Mucosa of rectum (tissue), 2 donors: ENCODE measurements at regions not wholly inside any gene's neighbourhood (a gene's known extent, or its start where the extent isn't known, plus 50 kb on each side); places are given as distances from the start of the nearest gene placed in this dataset.

Source experiments
- H3K27ac ChIP-seq, 2 donors: one replicate each; pipeline ENCODE4 v1.7.0; 2013; ENCODE audit warnings: inconsistent platforms in 2 of 2, low read depth in 2 of 2, low read length in 2 of 2
- H3K27me3 ChIP-seq, 2 donors: one replicate each; pipeline ENCODE4 v1.7.0; 2013; ENCODE audit warnings: low read length in 2 of 2; ENCODE audit not compliant: control insufficient read depth in 2 of 2, insufficient read depth in 2 of 2
- H3K36me3 ChIP-seq, 2 donors: one replicate each; pipeline ENCODE4 v1.7.0; 2013; ENCODE audit warnings: low read length in 2 of 2; ENCODE audit not compliant: control insufficient read depth in 2 of 2, insufficient read depth in 2 of 2
- H3K4me1 ChIP-seq, 2 donors: one replicate each; pipeline ENCODE4 v1.7.0; 2013; ENCODE audit warnings: low read length in 2 of 2, mild to moderate bottlenecking in 1 of 2; ENCODE audit not compliant: control insufficient read depth in 2 of 2, insufficient read depth in 2 of 2
- H3K4me3 ChIP-seq, 2 donors: one replicate each; pipeline ENCODE4 v1.7.0; 2013; ENCODE audit warnings: low read length in 2 of 2
- H3K9ac ChIP-seq, 2 donors: one replicate each; pipeline ENCODE4 v1.7.0; 2013; ENCODE audit warnings: low read length in 2 of 2, low read depth in 1 of 2, mild to moderate bottlenecking in 1 of 2
- H3K9me3 ChIP-seq, 2 donors: one replicate each; pipeline ENCODE4 v1.7.0; 2013; ENCODE audit warnings: low read length in 2 of 2; ENCODE audit not compliant: control insufficient read depth in 2 of 2
- donor health status: healthy.
- donor health status: Normal muscosa, but diverticular disease.

DNA sequence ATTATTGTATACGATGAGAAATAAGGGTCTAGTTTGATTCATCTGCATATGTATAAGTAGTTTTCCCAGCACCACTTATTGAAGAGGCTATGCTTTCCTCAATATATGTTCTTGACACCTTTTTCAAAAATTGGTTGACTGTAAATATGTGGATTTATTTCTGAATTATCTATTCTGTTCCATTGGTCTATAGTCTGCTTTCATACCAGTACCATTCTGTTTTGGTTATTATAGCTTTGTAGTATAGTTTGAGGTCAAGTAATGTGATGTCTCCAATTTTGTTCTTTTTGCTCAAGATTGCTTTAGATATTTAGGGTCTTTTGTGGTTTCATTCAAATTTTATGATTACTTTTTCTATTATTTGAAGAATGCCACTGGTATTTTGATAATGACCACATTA lies 103.8 kb upstream of the LIPC start:
- H3K27me3 ChIP-seq = no peaks in the 10 kb centered on the region
- no peaks in the 10 kb centered on the region for H3K9me3 ChIP-seq
- H3K9ac ChIP-seq = no peak overlapping the region
- peaks cover 22 to 33% of the 10 kb centered on the region in 2 donors for H3K4me1 ChIP-seq
- H3K4me3 ChIP-seq = no peak overlapping the region
- no peaks in the 10 kb centered on the region for H3K36me3 ChIP-seq
- H3K27ac ChIP-seq = no peak overlapping the region

DNA sequence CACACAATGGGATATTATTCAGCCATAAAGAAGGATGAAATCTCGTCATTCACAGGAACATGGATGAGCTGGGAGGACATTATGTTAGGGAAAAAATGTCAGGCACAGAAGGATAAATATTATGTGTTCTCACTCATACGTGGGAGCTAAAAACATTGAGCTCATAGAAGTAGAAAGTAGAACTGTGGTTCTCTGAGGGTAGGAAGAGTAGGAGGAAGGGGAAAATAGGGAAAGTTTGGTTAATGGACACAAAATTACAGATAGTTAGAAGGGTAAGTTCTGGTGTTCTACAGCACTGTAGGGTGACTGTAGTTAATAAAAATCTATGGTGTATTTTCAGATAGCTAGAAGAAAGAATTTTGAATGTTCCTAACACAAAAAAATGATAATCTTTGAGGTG lies 102.6 kb upstream of the LIPC start:
- Histone ChIP-seq H3K27ac (no peak overlapping the region), H3K9me3 (no peaks in the 10 kb centered on the region), H3K27me3 (no peaks in the 10 kb centered on the region), H3K36me3 (no peaks in the 10 kb centered on the region), H3K4me3 (no peak overlapping the region), H3K9ac (no peak overlapping the region), H3K4me1 (peaks cover 26 to 40% of the 10 kb centered on the region in 2 donors)

GRCh38 chr15:58329781-58330671 lies 101.8 kb upstream of the LIPC start:
- Histone ChIP-seq H3K27ac (peak overlapping the region; percentile 18 to 34), H3K27me3 (no peaks in the 10 kb centered on the region), H3K4me3 (peak overlapping the region in 1 of 2 donors; percentile 8), H3K36me3 (no peaks in the 10 kb centered on the region), H3K9ac (no peak overlapping the region), H3K4me1 (peaks cover 26 to 40% of the 10 kb centered on the region in 2 donors), H3K9me3 (no peaks in the 10 kb centered on the region)

DNA sequence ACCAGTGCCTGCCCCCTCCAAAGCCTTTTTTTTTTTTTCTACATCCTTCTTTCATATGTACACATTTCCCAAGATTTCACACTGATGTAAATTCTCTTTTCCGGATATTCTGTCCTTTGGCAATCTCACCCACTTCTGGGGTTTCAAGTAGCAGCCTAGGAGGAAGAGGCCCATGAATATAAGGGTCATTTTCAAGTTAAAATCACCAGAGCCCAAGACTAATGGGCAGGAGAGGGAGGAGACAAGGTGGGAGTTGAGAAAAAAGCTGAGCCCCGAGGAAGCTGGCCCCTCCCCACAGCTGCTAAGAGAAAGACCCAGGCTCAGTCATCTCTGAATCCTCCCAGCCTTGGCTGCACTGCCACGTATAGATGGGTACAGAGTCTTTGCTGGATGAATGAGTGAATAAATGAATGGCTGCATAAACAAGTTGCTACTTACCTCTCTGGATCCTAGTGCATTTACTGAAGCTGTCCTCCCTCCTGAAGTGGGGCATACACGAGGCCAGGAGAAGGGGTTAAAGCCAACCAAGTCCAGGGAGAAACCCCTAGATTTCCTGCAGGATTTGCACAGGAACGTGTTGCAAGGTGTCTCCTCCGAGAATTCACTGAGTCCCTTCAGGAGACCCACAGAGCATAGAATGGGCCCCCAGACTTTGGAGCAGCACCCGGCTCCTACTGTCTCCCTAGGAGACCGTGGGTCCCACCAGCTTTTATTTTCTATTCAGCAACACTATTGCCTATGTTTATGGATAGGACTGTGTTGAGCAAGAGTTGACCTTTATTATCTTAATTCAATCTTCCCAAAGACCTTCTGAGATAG lies 100.8 kb upstream of the LIPC start:
- Histone ChIP-seq H3K36me3 (no peaks in the 10 kb centered on the region), H3K27ac (peak overlapping the region; percentile 92 to 93), H3K9me3 (no peaks in the 10 kb centered on the region), H3K4me1 (peaks cover 26 to 40% of the 10 kb centered on the region in 2 donors), H3K4me3 (no peak overlapping the region), H3K27me3 (no peaks in the 10 kb centered on the region), H3K9ac (peak overlapping the region in 1 of 2 donors; percentile 14)

DNA sequence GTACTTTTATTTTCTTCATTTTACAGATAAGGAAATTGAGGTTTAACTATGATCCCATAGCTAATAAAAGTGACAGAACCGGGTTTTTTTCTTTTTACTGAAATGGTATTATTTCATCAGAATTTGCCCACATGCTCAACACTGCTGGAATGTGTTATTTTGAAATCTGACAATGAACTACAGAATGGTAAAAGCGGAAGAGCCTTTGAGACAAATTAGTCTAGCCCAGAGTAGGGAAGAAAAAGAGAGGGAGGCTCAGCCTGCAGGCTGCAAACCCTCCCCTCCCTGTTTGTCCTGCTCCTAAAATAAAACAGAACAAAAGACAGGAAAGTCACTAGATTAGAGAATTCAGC lies 100.3 kb upstream of the LIPC start:
- no peaks in the 10 kb centered on the region for H3K36me3 ChIP-seq
- H3K27me3 ChIP-seq = no peaks in the 10 kb centered on the region
- no peaks in the 10 kb centered on the region for H3K9me3 ChIP-seq
- peaks cover 26 to 40% of the 10 kb centered on the region in 2 donors for H3K4me1 ChIP-seq
- H3K9ac ChIP-seq = peak overlapping the region in 1 of 2 donors; percentile 62
- H3K4me3 ChIP-seq = no peak overlapping the region
- peak overlapping the region; percentile 92 to 93 for H3K27ac ChIP-seq

GRCh38 chr15:58331913-58332675 lies 99.7 kb upstream of the LIPC start:
- H3K36me3 ChIP-seq = no peaks in the 10 kb centered on the region
- peak overlapping the region; percentile 43 to 63 for H3K9ac ChIP-seq
- peaks cover 26 to 40% of the 10 kb centered on the region in 2 donors for H3K4me1 ChIP-seq
- H3K27ac ChIP-seq = peak overlapping the region; percentile 92 to 93
- H3K9me3 ChIP-seq = no peaks in the 10 kb centered on the region
- H3K27me3 ChIP-seq = no peaks in the 10 kb centered on the region
- H3K4me3 ChIP-seq = peak overlapping the region in 1 of 2 donors; percentile 49

DNA sequence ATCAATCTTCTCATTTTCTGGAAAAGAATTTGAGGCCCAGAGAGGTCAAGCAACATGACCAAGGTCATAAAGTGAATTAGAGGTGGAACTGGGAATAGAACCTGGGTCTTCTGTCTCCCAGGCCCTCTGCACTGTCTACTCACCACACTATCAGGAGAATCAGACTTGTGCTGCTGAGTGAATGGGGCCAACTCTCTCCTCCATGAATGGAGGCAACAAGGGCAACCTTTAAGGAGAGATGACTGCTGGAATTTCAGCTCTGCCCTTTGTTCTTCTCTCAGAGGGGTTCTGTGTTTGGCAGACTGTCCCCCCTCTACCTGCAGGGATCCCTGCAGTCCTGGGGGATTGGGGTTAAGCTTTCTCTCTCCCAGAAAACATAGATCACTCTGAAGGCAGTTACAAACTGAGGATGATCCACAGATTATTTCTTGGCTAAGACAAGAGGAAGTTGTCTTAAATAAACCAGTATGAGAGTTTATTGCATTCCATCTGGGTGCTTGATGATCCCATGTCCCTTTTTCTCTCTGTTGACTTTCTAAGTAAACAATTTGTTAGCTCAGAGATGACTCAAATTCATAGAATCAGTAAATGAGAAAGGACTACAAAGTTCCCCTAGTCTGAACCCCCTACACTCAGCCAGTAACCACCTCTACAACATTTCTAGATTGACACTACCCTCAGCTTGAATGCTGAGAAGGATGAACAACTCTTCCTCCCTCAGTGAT lies 99.0 kb upstream of the LIPC start:
- Histone ChIP-seq H3K4me3 (peak overlapping the region in 1 of 2 donors; percentile 49), H3K36me3 (no peaks in the 10 kb centered on the region), H3K9me3 (no peaks in the 10 kb centered on the region), H3K27me3 (no peaks in the 10 kb centered on the region), H3K9ac (peak overlapping the region; percentile 43 to 63), H3K4me1 (peaks cover 26 to 40% of the 10 kb centered on the region in 2 donors), H3K27ac (peak overlapping the region; percentile 92 to 93)

GRCh38 chr15:58334803-58335202 lies 97.0 kb upstream of the LIPC start:
- Histone ChIP-seq H3K4me1 (peaks cover 26 to 38% of the 10 kb centered on the region in 2 donors), H3K27me3 (no peaks in the 10 kb centered on the region), H3K9me3 (no peaks in the 10 kb centered on the region), H3K27ac (no peak overlapping the region), H3K4me3 (no peak overlapping the region), H3K36me3 (no peaks in the 10 kb centered on the region), H3K9ac (no peak overlapping the region)

- no peak overlapping the region for H3K27ac ChIP-seq
Observed at GRCh38 chr15:58336161-58336560, 95.6 kb upstream of the LIPC start.

More at GRCh38 chr15:58336161-58336560, 95.6 kb upstream of the LIPC start:
- Histone ChIP-seq H3K36me3 (no peaks in the 10 kb centered on the region), H3K4me3 (no peak overlapping the region), H3K9ac (no peak overlapping the region), H3K4me1 (peaks cover 17 to 25% of the 10 kb centered on the region in 2 donors), H3K27me3 (no peaks in the 10 kb centered on the region), H3K9me3 (no peaks in the 10 kb centered on the region)
